ENCODE measurements at regions not wholly inside any gene's neighbourhood (a gene's known extent, or its start where the extent isn't known, plus 50 kb on each side); places are given as distances from the start of the nearest gene placed in this dataset.

- DNase-seq (ENCODE audit: low read depth in 1 of 2, low spot score in 1 of 2) (no peak), ATAC-seq (no peak), FAIRE-seq (no peak)
- no peak overlapping the region for H3K4me2 ChIP-seq
- H3K9me3 ChIP-seq, result no peaks in the 10 kb centered on the region
- H3K27ac ChIP-seq, result no peak overlapping the region
- WGBS (ENCODE audit: missing lambda C conversion rate), result 48% methylated on average over 4 of the region's 4 CpGs
- ChIA-PET CTCF (no interaction called here), POLR2A (no interaction called here)
- TF ChIP-seq SMC3 (IDR thresholded peaks at IDR 0.05), result no peak
- no peaks in the 10 kb centered on the region for H3K4me1 ChIP-seq
- H3K4me3 ChIP-seq, result no peak overlapping the region
Measured at GRCh38 chrX:130467936-130468335, 66.1 kb downstream of the RBMX2 start.

- Histone ChIP-seq H3K27ac (no peak overlapping the region), H3K4me2 (no peak overlapping the region), H3K9me3 (no peaks in the 10 kb centered on the region), H3K4me1 (no peaks in the 10 kb centered on the region), H3K4me3 (no peak overlapping the region)
- ATAC-seq (no peak), DNase-seq (ENCODE audit: low read depth in 1 of 2, low spot score in 1 of 2) (no peak), FAIRE-seq (peak; percentile 82)
- CTCF ChIA-PET, result no interaction called here
- WGBS (ENCODE audit: missing lambda C conversion rate), result 46% methylated on average over 3 of the region's 3 CpGs
- POLR2A ChIA-PET, result no interaction called here
- TF ChIP-seq RCOR1 (IDR thresholded peaks at IDR 0.05; ENCODE audit: low read depth, low read length), result no peak
- no peak for TF ChIP-seq RNF2 (IDR thresholded peaks at IDR 0.05; ENCODE audit: borderline replicate concordance, low read depth)
- no peak for TF ChIP-seq CTCF (IDR thresholded peaks at IDR 0.05)
- no peak for TF ChIP-seq MAFK (IDR thresholded peaks at IDR 0.05; ENCODE audit: partially characterized antibody)
- no peak for TF ChIP-seq RFX5 (IDR thresholded peaks at IDR 0.05)
- no peak for TF ChIP-seq JUN (IDR thresholded peaks at IDR 0.05)
- no peak for TF ChIP-seq RARB (CRISPR knock-in tag; IDR thresholded peaks at IDR 0.05)
- TF ChIP-seq HEYL (CRISPR knock-in tag; IDR thresholded peaks at IDR 0.05), result no peak
Measured at GRCh38 chrX:130468395-130468923, 66.7 kb downstream of the RBMX2 start.

- CTCF ChIA-PET, result interaction anchor here (0.5 kb wide), 1 partner anchor 104 kb away, joined by 3 read pairs; no protein-coding TSS in a partner anchor
Measured at GRCh38 chrX:130482871-130483270, 81.1 kb downstream of the RBMX2 start.

GRCh38 chrX:130485870-130486269 lies 84.1 kb downstream of the RBMX2 start:
- Histone ChIP-seq H3K4me1 (no peaks in the 10 kb centered on the region), H3K4me2 (no peak overlapping the region), H3K4me3 (no peak overlapping the region), H3K27ac (no peak overlapping the region), H3K9me3 (no peaks in the 10 kb centered on the region)
- DNase-seq (ENCODE audit: low read depth in 1 of 2, low spot score in 1 of 2), result no peak
- ChIA-PET CTCF (no interaction called here), POLR2A (no interaction called here)
- peak; percentile 74 for FAIRE-seq
- ATAC-seq, result no peak
- 0% methylated on average over 1 of the region's 1 CpG for WGBS (ENCODE audit: missing lambda C conversion rate)
- no peak for TF ChIP-seq KDM5A (IDR thresholded peaks at IDR 0.05)
- no peak for TF ChIP-seq REST (IDR thresholded peaks at IDR 0.05)
- no peak for TF ChIP-seq ZNF302 (CRISPR knock-in tag; IDR thresholded peaks at IDR 0.05)
- TF ChIP-seq TFCP2L1 (CRISPR knock-in tag; IDR thresholded peaks at IDR 0.05), result no peak
- TF ChIP-seq HDAC2 (IDR thresholded peaks at IDR 0.05), result no peak
- TF ChIP-seq CHD2 (IDR thresholded peaks at IDR 0.05; ENCODE audit: low read length, partially characterized antibody), result no peak
- TF ChIP-seq MYC (IDR thresholded peaks at IDR 0.05; ENCODE audit: borderline replicate concordance, low read length), result no peak
- TF ChIP-seq PBX3 (IDR thresholded peaks at IDR 0.05), result no peak
- no peak for TF ChIP-seq JUN (IDR thresholded peaks at IDR 0.05)
- no peak for TF ChIP-seq NFE2L2 (conservative IDR thresholded peaks at IDR 0.05; ENCODE audit: low read length)
- TF ChIP-seq FOSB (CRISPR knock-in tag; IDR thresholded peaks at IDR 0.05), result no peak
- no peak for TF ChIP-seq HOXB13 (CRISPR knock-in tag; IDR thresholded peaks at IDR 0.05; ENCODE audit: low read depth)
- TF ChIP-seq KDM1A (IDR thresholded peaks at IDR 0.05; ENCODE audit: low read depth), result no peak
- TF ChIP-seq PHF8 (IDR thresholded peaks at IDR 0.05; ENCODE audit: borderline replicate concordance, low read depth), result no peak

More at GRCh38 chrX:130482871-130483270, 81.1 kb downstream of the RBMX2 start:
- ATAC-seq (no peak), DNase-seq (ENCODE audit: low read depth in 1 of 2, low spot score in 1 of 2) (no peak), FAIRE-seq (peak; percentile 54)
- WGBS (ENCODE audit: missing lambda C conversion rate), result 100% methylated on average over 1 of the region's 2 CpGs
- no peak overlapping the region for H3K27ac ChIP-seq
- H3K4me3 ChIP-seq, result no peak overlapping the region
- H3K4me2 ChIP-seq, result no peak overlapping the region
- H3K9me3 ChIP-seq, result no peaks in the 10 kb centered on the region
- H3K4me1 ChIP-seq, result no peaks in the 10 kb centered on the region
- TF ChIP-seq PBX3 (IDR thresholded peaks at IDR 0.05) (no peak), ZFP36 (IDR thresholded peaks at IDR 0.05; ENCODE audit: borderline replicate concordance, partially characterized antibody) (no peak)
- POLR2A ChIA-PET, result no interaction called here
